ENCODE measurements at regions not wholly inside any gene's neighbourhood (a gene's known extent, or its start where the extent isn't known, plus 50 kb on each side); places are given as distances from the start of the nearest gene placed in this dataset.
"Not testable (repeated sequence)": the region's sequence is repeated elsewhere in the genome, so short reads cannot be mapped to it uniquely, and the experiment has no call there.

GRCh38 chr4:26241179-26241578 lies 79.6 kb upstream of the RBPJ start:
- no peak for ATAC-seq
- CTCF ChIA-PET = no interaction called here
- Histone ChIP-seq H3K9me3 (no peaks in the 10 kb centered on the region), H3K4me3 (no peak overlapping the region), H3K4me2 (no peak overlapping the region), H3K27ac (no peak overlapping the region), H3K4me1 (no peaks in the 10 kb centered on the region)
- POLR2A ChIA-PET = no interaction called here
- FAIRE-seq = no peak
- 62% methylated on average over 4 of the region's 4 CpGs for WGBS (ENCODE audit: missing lambda C conversion rate)
- TF ChIP-seq CEBPB (IDR thresholded peaks at IDR 0.05) (no peak), FOXS1 (CRISPR knock-in tag; IDR thresholded peaks at IDR 0.05) (no peak)
- DNase-seq (ENCODE audit: low read depth in 1 of 2, low spot score in 1 of 2) = no peak

- no peak for FAIRE-seq
- ATAC-seq = no peak
- no peak overlapping the region for H3K27ac ChIP-seq
- DNase-seq (ENCODE audit: low read depth in 1 of 2, low spot score in 1 of 2) = no peak
- no peak for TF ChIP-seq FOSB (CRISPR knock-in tag; IDR thresholded peaks at IDR 0.05)
- no peak for TF ChIP-seq CEBPB (IDR thresholded peaks at IDR 0.05)
- no peak for TF ChIP-seq MAZ (IDR thresholded peaks at IDR 0.05; ENCODE audit: borderline replicate concordance, low read depth, low read length)
- no peak for TF ChIP-seq CHD2 (IDR thresholded peaks at IDR 0.05; ENCODE audit: low read length, partially characterized antibody)
- no peak for TF ChIP-seq CHD4 (IDR thresholded peaks at IDR 0.05; ENCODE audit: borderline replicate concordance)
- no peak for TF ChIP-seq EHMT2 (IDR thresholded peaks at IDR 0.05; ENCODE audit: low read depth)
- no peak for TF ChIP-seq NFE2L2 (conservative IDR thresholded peaks at IDR 0.05; ENCODE audit: low read length)
- no peak for TF ChIP-seq ZNF302 (CRISPR knock-in tag; IDR thresholded peaks at IDR 0.05)
- TF ChIP-seq EHF (CRISPR knock-in tag; IDR thresholded peaks at IDR 0.05) = no peak
- no peak for TF ChIP-seq RNF2 (IDR thresholded peaks at IDR 0.05; ENCODE audit: borderline replicate concordance, low read depth)
- no peak for TF ChIP-seq RFX5 (IDR thresholded peaks at IDR 0.05)
- TF ChIP-seq RCOR1 (IDR thresholded peaks at IDR 0.05; ENCODE audit: low read depth, low read length) = no peak
- no peak for TF ChIP-seq POLR2AphosphoS2 (conservative IDR thresholded peaks at IDR 0.05; ENCODE audit: low read length)
- TF ChIP-seq TFCP2L1 (CRISPR knock-in tag; IDR thresholded peaks at IDR 0.05) = no peak
- TF ChIP-seq EP300 (IDR thresholded peaks at IDR 0.05) = no peak
- no peak for TF ChIP-seq RAD21 (conservative IDR thresholded peaks at IDR 0.05 in 1 of 2, IDR thresholded peaks at IDR 0.05 in 1 of 2)
- no peak for TF ChIP-seq POLR2A (IDR thresholded peaks at IDR 0.05; ENCODE audit: low read length)
- TF ChIP-seq SMC3 (IDR thresholded peaks at IDR 0.05) = no peak
- no peaks in the 10 kb centered on the region for H3K4me1 ChIP-seq
- H3K9me3 ChIP-seq = no peaks in the 10 kb centered on the region
- no peak overlapping the region for H3K4me3 ChIP-seq
- ChIA-PET CTCF (no interaction called here), POLR2A (no interaction called here)
- no peak overlapping the region for H3K4me2 ChIP-seq
Observed at GRCh38 chr4:26242451-26242850, 78.4 kb upstream of the RBPJ start.

GRCh38 chr4:26244138-26244537 lies 76.7 kb upstream of the RBPJ start:
- H3K4me2 ChIP-seq; ATAC-seq; FAIRE-seq; POLR2A ChIA-PET; DNase-seq (ENCODE audit: low read depth in 1 of 2, low spot score in 1 of 2); H3K4me3 ChIP-seq; CTCF ChIA-PET; H3K9me3 ChIP-seq; H3K4me1 ChIP-seq; H3K27ac ChIP-seq: not testable (repeated sequence)
- 0% methylated on average over 1 of the region's 1 CpG for WGBS (ENCODE audit: missing lambda C conversion rate)

- FAIRE-seq = no peak
- TF ChIP-seq GATA3 (IDR thresholded peaks at IDR 0.05; ENCODE audit: borderline replicate concordance) = no peak
- TF ChIP-seq KDM5A (IDR thresholded peaks at IDR 0.05) = no peak
- TF ChIP-seq PHF8 (IDR thresholded peaks at IDR 0.05; ENCODE audit: borderline replicate concordance, low read depth) = no peak
- no peak for TF ChIP-seq SMC3 (IDR thresholded peaks at IDR 0.05)
- TF ChIP-seq NPAS2 (CRISPR knock-in tag; IDR thresholded peaks at IDR 0.05; ENCODE audit: borderline replicate concordance) = no peak
- no peak for TF ChIP-seq TFCP2L1 (CRISPR knock-in tag; IDR thresholded peaks at IDR 0.05)
- no peak for TF ChIP-seq EHF (CRISPR knock-in tag; IDR thresholded peaks at IDR 0.05)
- no peak for TF ChIP-seq CHD2 (IDR thresholded peaks at IDR 0.05; ENCODE audit: low read length, partially characterized antibody)
- no peak for TF ChIP-seq HOXA7 (CRISPR knock-in tag; IDR thresholded peaks at IDR 0.05)
- TF ChIP-seq RFX5 (IDR thresholded peaks at IDR 0.05) = no peak
- no peak for TF ChIP-seq CBX8 (IDR thresholded peaks at IDR 0.05)
- TF ChIP-seq ATOH8 (CRISPR knock-in tag; IDR thresholded peaks at IDR 0.05; ENCODE audit: low read depth) = no peak
- TF ChIP-seq CEBPB (IDR thresholded peaks at IDR 0.05) = no peak
- TF ChIP-seq HOXB5 (CRISPR knock-in tag; IDR thresholded peaks at IDR 0.05) = no peak
- TF ChIP-seq JUNB (IDR thresholded peaks at IDR 0.05) = no peak
- no peak for TF ChIP-seq BHLHE40 (IDR thresholded peaks at IDR 0.05; ENCODE audit: low read depth, low read length)
- no peak for TF ChIP-seq POLR2A (IDR thresholded peaks at IDR 0.05; ENCODE audit: low read length)
- CTCF ChIA-PET = no interaction called here
Observed at GRCh38 chr4:26248647-26249046, 72.2 kb upstream of the RBPJ start.

More at GRCh38 chr4:26248647-26249046, 72.2 kb upstream of the RBPJ start:
- Histone ChIP-seq H3K4me2 (no peak overlapping the region), H3K27ac (no peak overlapping the region), H3K4me1 (no peaks in the 10 kb centered on the region), H3K4me3 (no peak overlapping the region), H3K9me3 (no peaks in the 10 kb centered on the region)
- DNase-seq (ENCODE audit: low read depth in 1 of 2, low spot score in 1 of 2) (no peak), ATAC-seq (no peak)
- POLR2A ChIA-PET = no interaction called here
